Stimulated activated CD8-positive, alpha-beta memory T cell treated with anti-CD3 and anti-CD28 coated beads, Interleukin-2, amount 100 ng/mL, for 1 hour (primary cell): ENCODE measurements at regions not wholly inside any gene's neighbourhood (a gene's known extent, or its start where the extent isn't known, plus 50 kb on each side); places are given as distances from the start of the nearest gene placed in this dataset.
"Not testable (repeated sequence)": the region's sequence is repeated elsewhere in the genome, so short reads cannot be mapped to it uniquely, and the experiment has no call there.

Experiments used
- DNase-seq, 2 donors: peaks; one replicate each; pipeline ENCODE4 v3.0.0-alpha.2; 2020; ENCODE audit warnings: low read depth in 2 of 2

GRCh38 chr3:109656225-109656624 is 318.9 kb upstream of the DPPA4 start:
- DNase-seq: no peak

GRCh38 chr3:109678600-109678999 is 341.3 kb upstream of the DPPA4 start:
- DNase-seq: no peak

GRCh38 chr3:109679664-109680063 is 342.3 kb upstream of the DPPA4 start:
- no peak for DNase-seq

- no peak for DNase-seq
Measured at GRCh38 chr3:109683746-109684145, 346.4 kb upstream of the DPPA4 start.

GRCh38 chr3:109685084-109686079 is 348.0 kb upstream of the DPPA4 start:
- no peak for DNase-seq

- no peak for DNase-seq
Measured at GRCh38 chr3:109687626-109688025, 350.3 kb upstream of the DPPA4 start.

GRCh38 chr3:109696932-109697331 is 359.6 kb upstream of the DPPA4 start:
- no peak for DNase-seq

- DNase-seq: no peak
Measured at GRCh38 chr3:109702252-109702651, 364.9 kb upstream of the DPPA4 start.

- DNase-seq: no peak
Measured at GRCh38 chr3:109702976-109703375, 365.6 kb upstream of the DPPA4 start.

GRCh38 chr3:109705133-109705532 is 367.8 kb upstream of the DPPA4 start:
- not testable (repeated sequence) for DNase-seq

GRCh38 chr3:109707617-109708016 is 370.3 kb upstream of the DPPA4 start:
- DNase-seq: no peak

GRCh38 chr3:109713288-109713687 is 375.9 kb upstream of the DPPA4 start:
- no peak for DNase-seq

- DNase-seq: no peak
Measured at GRCh38 chr3:109715707-109716106, 378.4 kb upstream of the DPPA4 start.

- no peak for DNase-seq
Measured at GRCh38 chr3:109718850-109719249, 381.5 kb upstream of the DPPA4 start.

GRCh38 chr3:109728861-109729494 is 391.6 kb upstream of the DPPA4 start:
- no peak for DNase-seq

GRCh38 chr3:109731639-109732473 is 394.5 kb upstream of the DPPA4 start:
- DNase-seq: peak; percentile 28 to 29

GRCh38 chr3:109743981-109744380 is 406.6 kb upstream of the DPPA4 start:
- no peak for DNase-seq

GRCh38 chr3:109772520-109772919 is 435.2 kb upstream of the DPPA4 start:
- DNase-seq: no peak

- no peak for DNase-seq
Measured at GRCh38 chr3:109774108-109774507, 436.8 kb upstream of the DPPA4 start.

GRCh38 chr3:109784285-109784684 is 446.9 kb upstream of the DPPA4 start:
- no peak for DNase-seq

GRCh38 chr3:109784852-109785631 is 447.7 kb upstream of the DPPA4 start:
- DNase-seq: no peak
